Testis (tissue), 2 donors: ENCODE measurements at regions not wholly inside any gene's neighbourhood (a gene's known extent, or its start where the extent isn't known, plus 50 kb on each side); places are given as distances from the start of the nearest gene placed in this dataset.

Source experiments
- DNase-seq: peaks from one replicate; pipeline ENCODE4 v3.0.0-alpha.2; 2019
- H3K27ac ChIP-seq, 2 donors: fragments of 200-600 bp; sonication (generic); one replicate each; pipeline ENCODE4 v1.5.1; 2019
- H3K27me3 ChIP-seq: fragments of 200-600 bp; sonication (generic); one replicate; pipeline ENCODE4 v1.5.1; 2019
- H3K36me3 ChIP-seq: fragments of 200-600 bp; sonication (generic); one replicate; pipeline ENCODE4 v1.5.1; 2017; ENCODE audit warnings: low read depth; ENCODE audit errors: missing control alignments
- H3K4me1 ChIP-seq: fragments of 200-600 bp; sonication (generic); one replicate; pipeline ENCODE4 v1.5.1; 2019
- H3K4me3 ChIP-seq, 2 donors: fragments of 200-600 bp; sonication (generic); one replicate each; pipeline ENCODE4 v1.5.1; 2017 to 2019
- H3K9me3 ChIP-seq: fragments of 200-600 bp; sonication (generic); one replicate; pipeline ENCODE4 v1.5.1; 2017
- POLR2A ChIP-seq: fragments of 450-650 bp; IDR thresholded peaks from one replicate; pipeline ENCODE4 v1.6.1; 2017; ENCODE audit warnings: antibody characterized with exemption, mild to moderate bottlenecking, moderate library complexity
- WGBS, 2 donors: methylation state at CpG; one replicate each; pipeline ENCODE4 v1.1.5; 2018; 5-methylcytosine and 5-hydroxymethylcytosine counted together
- intact Hi-C: fragments of 100-400 bp; cut with DNase I; formaldehyde crosslinking; loops from one replicate; pipeline ENCODE4 v1.15.1; 2023; ENCODE audit warnings: low total_unique reads
- TF ChIP-seq, protein P1 (sequence below), 3 experiments: fragments of 450-650 bp in 2 of 3; fragments of 200-600 bp in 1 of 3; sonication (generic) in 1 of 3; IDR thresholded peaks; one replicate each; pipeline ENCODE4 v1.5.1; 2016 to 2019; ENCODE audit warnings: antibody characterized with exemption in 3 of 3, mild to moderate bottlenecking in 2 of 3, moderate library complexity in 1 of 3

DNA sequence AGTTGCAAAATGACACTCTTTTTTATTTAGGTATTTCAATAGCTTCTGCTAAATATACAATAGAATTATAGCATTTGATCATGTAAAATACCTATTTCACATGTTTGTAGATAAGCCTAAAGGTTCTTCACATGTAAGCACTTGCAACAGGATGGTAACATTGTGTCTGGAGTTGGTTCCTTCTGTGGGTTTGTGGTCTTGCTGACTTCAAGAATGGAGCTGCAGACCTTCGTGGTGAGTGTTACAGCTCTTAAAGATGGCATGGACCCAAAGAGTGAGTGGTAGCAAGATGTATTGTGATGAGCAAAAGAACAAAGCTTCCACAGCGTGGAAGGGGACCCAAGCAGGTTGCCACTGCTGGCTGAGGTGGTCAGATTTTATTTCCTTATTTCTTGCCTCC lies 246.4 kb upstream of the PDGFD start:
- Histone ChIP-seq H3K4me3 (no peak overlapping the region), H3K27me3 (no peaks in the 10 kb centered on the region), H3K4me1 (no peaks in the 10 kb centered on the region), H3K27ac (no peak overlapping the region), H3K9me3 (no peaks in the 10 kb centered on the region), H3K36me3 (no peaks in the 10 kb centered on the region)
- no peak for DNase-seq
- no peak for TF ChIP-seq POLR2A
- TF ChIP-seq, protein P1, sequence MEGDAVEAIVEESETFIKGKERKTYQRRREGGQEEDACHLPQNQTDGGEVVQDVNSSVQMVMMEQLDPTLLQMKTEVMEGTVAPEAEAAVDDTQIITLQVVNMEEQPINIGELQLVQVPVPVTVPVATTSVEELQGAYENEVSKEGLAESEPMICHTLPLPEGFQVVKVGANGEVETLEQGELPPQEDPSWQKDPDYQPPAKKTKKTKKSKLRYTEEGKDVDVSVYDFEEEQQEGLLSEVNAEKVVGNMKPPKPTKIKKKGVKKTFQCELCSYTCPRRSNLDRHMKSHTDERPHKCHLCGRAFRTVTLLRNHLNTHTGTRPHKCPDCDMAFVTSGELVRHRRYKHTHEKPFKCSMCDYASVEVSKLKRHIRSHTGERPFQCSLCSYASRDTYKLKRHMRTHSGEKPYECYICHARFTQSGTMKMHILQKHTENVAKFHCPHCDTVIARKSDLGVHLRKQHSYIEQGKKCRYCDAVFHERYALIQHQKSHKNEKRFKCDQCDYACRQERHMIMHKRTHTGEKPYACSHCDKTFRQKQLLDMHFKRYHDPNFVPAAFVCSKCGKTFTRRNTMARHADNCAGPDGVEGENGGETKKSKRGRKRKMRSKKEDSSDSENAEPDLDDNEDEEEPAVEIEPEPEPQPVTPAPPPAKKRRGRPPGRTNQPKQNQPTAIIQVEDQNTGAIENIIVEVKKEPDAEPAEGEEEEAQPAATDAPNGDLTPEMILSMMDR (IDR thresholded peaks at IDR 0.05), result no peak
- intact Hi-C loops, result no loop called here
- WGBS, 2 donors, result 62 to 67% methylated on average over 2 of the region's 2 CpGs

DNA sequence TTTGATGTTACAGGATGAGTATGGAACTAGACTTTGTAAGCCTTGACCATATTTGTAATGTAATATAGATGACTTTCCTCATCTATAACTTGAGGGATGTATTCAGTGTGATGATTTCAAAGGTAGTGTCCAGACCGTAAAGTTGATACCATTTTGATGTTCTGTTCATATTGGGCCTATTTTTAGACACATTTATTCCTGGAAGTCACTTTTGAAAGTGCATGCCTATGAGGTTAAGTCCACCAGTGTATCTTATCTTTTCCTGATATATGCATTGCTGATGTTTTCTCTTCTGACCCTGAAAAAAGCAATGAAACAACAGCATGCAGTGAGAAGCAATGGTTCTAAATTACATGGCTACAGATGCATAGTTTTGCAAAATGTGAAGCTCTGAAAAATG lies 244.7 kb upstream of the PDGFD start:
- H3K9me3 ChIP-seq, result no peaks in the 10 kb centered on the region
- no peaks in the 10 kb centered on the region for H3K27me3 ChIP-seq
- H3K4me3 ChIP-seq, result no peak overlapping the region
- no peak for DNase-seq
- WGBS, 2 donors, result 82 to 91% methylated on average over 1 of the region's 1 CpG
- no peak overlapping the region for H3K27ac ChIP-seq
- intact Hi-C loops, result no loop called here
- TF ChIP-seq, protein P1 (IDR thresholded peaks at IDR 0.05), result no peak
- TF ChIP-seq POLR2A, result no peak
- no peaks in the 10 kb centered on the region for H3K4me1 ChIP-seq
- H3K36me3 ChIP-seq, result no peaks in the 10 kb centered on the region

DNA sequence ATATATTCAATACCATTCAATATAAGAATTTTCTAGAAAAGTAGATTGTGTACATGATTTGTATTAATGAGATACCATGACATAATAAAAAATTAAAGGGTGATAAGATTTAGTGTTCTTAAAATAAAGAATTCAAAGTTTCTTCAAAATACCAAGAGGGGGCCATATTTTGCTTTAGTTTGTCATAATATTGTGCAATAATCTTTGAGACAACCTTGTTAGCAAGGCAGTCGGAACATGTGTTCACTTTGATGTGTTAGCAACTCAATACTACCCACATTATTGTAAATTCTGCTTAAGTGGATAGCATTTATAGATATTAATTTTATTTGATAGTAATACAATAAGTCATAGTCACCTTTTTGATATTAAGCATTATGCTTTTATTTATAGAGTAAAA lies 241.3 kb upstream of the PDGFD start:
- intact Hi-C loops, result no loop called here
- Histone ChIP-seq H3K27me3 (no peaks in the 10 kb centered on the region), H3K27ac (no peak overlapping the region), H3K36me3 (no peaks in the 10 kb centered on the region), H3K4me3 (no peak overlapping the region), H3K4me1 (no peaks in the 10 kb centered on the region), H3K9me3 (no peaks in the 10 kb centered on the region)
- TF ChIP-seq POLR2A, result no peak
- TF ChIP-seq, protein P1 (IDR thresholded peaks at IDR 0.05), result no peak
- 95% methylated on average over 1 of the region's 1 CpG for WGBS, 2 donors
- DNase-seq, result no peak

DNA sequence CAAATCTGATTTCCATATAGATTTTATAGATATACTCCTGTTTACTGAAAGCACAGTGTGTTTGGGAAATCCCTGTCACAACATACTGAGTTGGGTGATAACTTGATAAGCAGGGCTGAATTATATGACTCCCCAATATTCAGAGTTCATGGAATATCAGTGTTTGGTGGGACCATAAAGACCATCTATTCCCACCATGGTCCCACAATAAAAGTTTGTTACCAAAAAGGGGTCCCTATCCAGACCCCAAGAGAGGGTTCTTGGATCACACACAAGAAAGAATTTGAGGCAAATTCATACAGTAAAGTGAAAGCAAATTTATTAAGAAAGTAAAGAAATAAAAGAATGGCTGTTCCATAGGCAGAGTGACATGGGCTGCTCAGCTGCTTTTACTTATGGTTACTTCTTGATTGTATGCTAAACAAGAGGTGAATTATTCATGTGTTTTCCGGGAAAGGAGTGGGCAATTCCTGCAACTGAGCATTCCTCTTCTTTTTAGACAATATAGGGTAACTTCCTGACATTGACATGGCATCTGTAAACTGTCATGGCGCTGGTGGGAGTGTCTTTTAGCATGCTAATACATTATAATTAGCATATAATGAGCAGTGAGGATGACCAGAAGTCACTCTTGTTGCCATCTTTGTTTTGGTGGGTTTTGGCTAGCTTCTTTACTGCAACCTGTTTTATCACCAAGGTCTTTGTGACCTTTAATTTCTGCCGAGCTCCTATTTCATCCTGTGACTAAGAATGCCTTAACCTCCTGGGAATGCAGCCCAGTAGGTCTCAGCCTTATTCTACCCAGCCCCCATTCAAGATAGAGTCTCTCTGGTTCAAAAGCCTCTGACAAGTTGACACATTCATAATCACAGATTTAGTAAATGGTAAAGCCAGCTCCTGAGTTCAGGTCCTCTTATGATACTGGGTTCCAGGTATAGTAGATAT lies 240.6 kb upstream of the PDGFD start:
- Histone ChIP-seq H3K27me3 (no peaks in the 10 kb centered on the region), H3K4me3 (no peak overlapping the region), H3K36me3 (no peaks in the 10 kb centered on the region), H3K4me1 (no peaks in the 10 kb centered on the region), H3K27ac (no peak overlapping the region), H3K9me3 (no peaks in the 10 kb centered on the region)
- TF ChIP-seq, protein P1 (IDR thresholded peaks at IDR 0.05), result no peak
- TF ChIP-seq POLR2A, result no peak
- 72 to 76% methylated on average over 3 of the region's 3 CpGs for WGBS, 2 donors
- no peak for DNase-seq
- intact Hi-C loops, result no loop called here
